BLaER1 (cell line): ENCODE measurements at regions not wholly inside any gene's neighbourhood (a gene's known extent, or its start where the extent isn't known, plus 50 kb on each side); places are given as distances from the start of the nearest gene placed in this dataset.

Source experiments
- H3K27ac ChIP-seq: shearing (Covaris generic); formaldehyde crosslinking; 2 replicates; pipeline ENCODE4 v1.8.1; 2022
- H3K27me3 ChIP-seq: shearing (Covaris generic); formaldehyde crosslinking; 2 replicates; pipeline ENCODE4 v1.8.1; 2022
- H3K36me3 ChIP-seq: shearing (Covaris generic); formaldehyde crosslinking; 2 replicates; pipeline ENCODE4 v1.8.1; 2022
- H3K4me1 ChIP-seq: shearing (Covaris generic); formaldehyde crosslinking; 2 replicates; pipeline ENCODE4 v1.8.1; 2022
- H3K4me2 ChIP-seq: shearing (Covaris generic); formaldehyde crosslinking; 2 replicates; pipeline ENCODE4 v1.8.1; 2022
- H3K4me3 ChIP-seq: shearing (Covaris generic); formaldehyde crosslinking; 2 replicates; pipeline ENCODE4 v1.8.1; 2022
- H3K9ac ChIP-seq: shearing (Covaris generic); formaldehyde crosslinking; 2 replicates; pipeline ENCODE4 v1.8.1; 2022
- H3K9me3 ChIP-seq: shearing (Covaris generic); formaldehyde crosslinking; 2 replicates; pipeline ENCODE4 v1.8.1; 2022
- H4K20me1 ChIP-seq: shearing (Covaris generic); formaldehyde crosslinking; 2 replicates; pipeline ENCODE4 v1.8.1; 2022
- Cebpa-rat ChIP-seq: shearing (Covaris generic); IDR thresholded peaks from 2 replicates; pipeline ENCODE4 v1.8.1; 2022

DNA sequence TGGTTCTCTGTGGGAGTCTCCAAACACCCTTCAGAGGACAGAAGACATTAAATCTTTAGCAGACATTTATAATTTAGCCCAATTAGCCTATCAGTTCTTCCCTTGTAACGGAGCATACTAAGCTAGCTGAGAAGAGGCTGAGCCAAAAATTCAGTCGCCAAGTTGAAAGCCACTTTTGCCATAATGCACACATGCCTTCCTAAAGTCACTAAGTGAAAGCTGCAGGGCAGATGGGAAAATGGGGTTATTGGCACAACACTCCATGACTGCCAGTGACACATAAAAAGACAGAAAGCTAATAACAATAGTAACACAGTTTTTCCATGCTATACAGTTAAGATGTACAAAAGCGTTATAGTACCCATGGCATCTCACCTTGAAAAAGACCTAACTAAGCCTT lies 176.2 kb downstream of the DIRAS2 start:
- no peak for TF ChIP-seq Cebpa-rat
- no peak overlapping the region for H3K4me2 ChIP-seq
- no peak overlapping the region for H3K27ac ChIP-seq
- no peaks in the 10 kb centered on the region for H3K27me3 ChIP-seq
- H3K4me1 ChIP-seq = 0 out of 2 replicates have a peak, but pooled peaks cover 4% of the 10 kb centered on the region
- no peaks in the 10 kb centered on the region for H3K36me3 ChIP-seq
- no peaks in the 10 kb centered on the region for H4K20me1 ChIP-seq
- H3K9me3 ChIP-seq = no peaks in the 10 kb centered on the region
- H3K9ac ChIP-seq = no peak overlapping the region
- H3K4me3 ChIP-seq = no peak overlapping the region

DNA sequence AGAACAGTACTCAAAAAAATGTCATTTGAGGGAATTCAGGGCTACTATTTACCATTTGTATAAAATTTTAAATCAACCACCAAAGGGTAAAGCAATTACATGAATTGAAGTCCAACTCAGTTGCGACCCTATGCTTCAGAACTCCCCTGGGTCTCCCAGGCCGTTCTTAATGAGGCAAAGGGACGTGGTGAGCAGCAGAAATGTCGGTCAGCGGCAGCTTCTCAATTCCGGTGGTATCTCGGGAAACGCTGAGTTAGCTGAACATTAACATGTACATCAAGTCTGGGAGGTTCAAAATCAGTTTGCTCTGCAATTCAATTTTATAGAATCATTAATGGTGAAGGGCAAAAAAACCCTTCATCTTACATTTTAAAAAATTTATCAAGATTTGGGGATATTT lies 173.2 kb downstream of the DIRAS2 start:
- no peak for TF ChIP-seq Cebpa-rat
- Histone ChIP-seq H3K9me3 (no peaks in the 10 kb centered on the region), H3K27ac (no peak overlapping the region), H3K4me3 (no peak overlapping the region), H3K36me3 (no peaks in the 10 kb centered on the region), H3K9ac (no peak overlapping the region), H3K27me3 (no peaks in the 10 kb centered on the region), H3K4me2 (no peak overlapping the region), H4K20me1 (no peaks in the 10 kb centered on the region), H3K4me1 (0 out of 2 replicates have a peak, but pooled peaks cover 4% of the 10 kb centered on the region)

DNA sequence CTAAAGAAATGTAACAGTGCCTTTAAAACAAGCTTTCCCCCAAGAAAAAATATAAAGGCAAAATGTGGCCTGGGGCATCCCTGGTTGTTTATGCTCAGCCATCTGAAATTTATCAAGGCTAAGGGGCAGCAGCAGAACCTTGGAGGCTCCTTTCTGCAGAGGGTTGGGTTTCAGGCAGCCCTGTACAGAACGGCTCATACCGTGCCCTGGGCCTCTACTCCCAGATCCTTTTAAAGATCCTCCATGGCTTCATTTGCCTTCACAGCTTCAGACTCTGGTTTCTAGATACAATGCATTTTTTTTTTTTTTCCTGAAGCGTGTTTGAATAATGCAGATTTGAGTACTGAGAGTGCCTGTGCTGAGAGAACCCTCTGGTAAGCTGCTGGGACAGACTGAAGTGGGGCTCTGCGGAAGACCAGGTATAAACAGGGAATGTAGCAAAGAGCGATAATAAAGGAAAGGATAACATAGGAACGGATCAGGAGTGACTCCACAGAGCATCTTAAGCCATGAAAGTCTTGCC lies 172.7 kb downstream of the DIRAS2 start:
- Histone ChIP-seq H3K27me3 (no peaks in the 10 kb centered on the region), H3K4me3 (no peak overlapping the region), H3K9me3 (no peaks in the 10 kb centered on the region), H4K20me1 (no peaks in the 10 kb centered on the region), H3K27ac (no peak overlapping the region), H3K4me2 (no peak overlapping the region), H3K4me1 (0 out of 2 replicates have a peak, but pooled peaks cover under 1% of the 10 kb centered on the region), H3K9ac (no peak overlapping the region), H3K36me3 (no peaks in the 10 kb centered on the region)
- no peak for TF ChIP-seq Cebpa-rat

DNA sequence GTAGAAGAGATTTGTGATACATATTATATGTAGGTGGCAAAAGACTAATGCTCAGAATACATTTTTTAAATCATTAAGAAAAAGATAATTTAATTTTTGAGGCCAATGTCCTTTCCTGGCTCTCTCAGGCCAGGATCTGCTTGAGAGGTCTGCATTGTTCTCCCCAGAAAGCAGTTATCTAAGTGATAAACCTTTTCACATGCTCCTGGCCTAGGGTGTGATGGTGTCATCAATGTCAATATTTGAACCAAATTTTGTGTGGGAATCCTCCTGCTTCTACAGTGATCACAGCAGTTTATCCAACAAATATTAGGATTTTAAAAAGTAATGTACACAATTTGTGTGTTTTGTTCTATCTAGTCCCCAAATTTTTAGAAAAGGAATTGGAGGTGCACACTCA lies 166.6 kb downstream of the DIRAS2 start:
- no peak overlapping the region for H3K27ac ChIP-seq
- H3K4me2 ChIP-seq = no peak overlapping the region
- no peak overlapping the region for H3K9ac ChIP-seq
- no peaks in the 10 kb centered on the region for H3K9me3 ChIP-seq
- no peaks in the 10 kb centered on the region for H3K27me3 ChIP-seq
- no peak overlapping the region for H3K4me3 ChIP-seq
- H3K4me1 ChIP-seq = no peaks in the 10 kb centered on the region
- TF ChIP-seq Cebpa-rat = no peak
- H3K36me3 ChIP-seq = no peaks in the 10 kb centered on the region
- no peaks in the 10 kb centered on the region for H4K20me1 ChIP-seq

DNA sequence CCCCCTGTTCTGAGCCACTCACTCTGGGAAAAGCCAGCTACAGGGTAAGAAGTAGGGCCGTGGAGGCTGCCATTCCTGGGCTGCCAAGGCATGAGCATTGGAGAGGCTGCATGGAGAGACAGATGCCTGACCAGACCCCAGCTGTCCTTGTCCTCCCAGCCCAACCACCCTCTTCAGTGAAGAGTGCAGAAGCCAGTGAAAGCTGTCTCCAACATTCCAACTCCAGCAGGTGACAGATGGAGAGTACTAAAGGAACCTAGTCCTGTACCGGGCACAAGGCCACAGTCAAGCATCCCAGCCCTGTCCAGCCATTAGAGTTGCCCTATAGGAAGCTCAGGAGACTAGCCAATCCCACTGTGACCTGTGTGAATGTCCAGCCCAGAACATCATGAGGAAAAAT lies 165.1 kb downstream of the DIRAS2 start:
- H3K36me3 ChIP-seq = no peaks in the 10 kb centered on the region

DNA sequence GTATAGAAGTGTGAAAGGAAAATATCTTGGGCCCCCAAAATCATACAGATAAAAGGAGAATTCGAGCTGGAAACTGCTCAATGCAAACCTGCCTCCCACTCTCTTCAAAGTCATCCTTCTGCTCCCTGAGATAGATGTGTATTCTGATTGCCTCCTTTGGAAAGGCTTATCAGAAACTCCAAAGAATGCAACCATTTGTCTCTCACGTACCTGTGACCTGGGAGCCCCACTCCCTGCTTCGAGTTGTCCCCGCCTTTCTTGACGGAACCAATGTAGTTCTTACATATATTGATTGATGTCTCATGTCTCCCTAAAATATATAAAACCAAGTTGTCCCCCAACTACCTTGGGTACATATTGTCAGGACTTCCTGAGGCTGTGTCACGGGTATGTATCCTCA lies 163.8 kb downstream of the DIRAS2 start:
- no peaks in the 10 kb centered on the region for H3K27me3 ChIP-seq

More for the DNA sequence above, 165.1 kb downstream of the DIRAS2 start:
- Histone ChIP-seq H3K4me3 (no peak overlapping the region), H3K4me1 (no peaks in the 10 kb centered on the region), H3K27me3 (no peaks in the 10 kb centered on the region), H3K27ac (no peak overlapping the region), H4K20me1 (no peaks in the 10 kb centered on the region), H3K9ac (no peak overlapping the region), H3K9me3 (no peaks in the 10 kb centered on the region), H3K4me2 (no peak overlapping the region)
- no peak for TF ChIP-seq Cebpa-rat

DNA sequence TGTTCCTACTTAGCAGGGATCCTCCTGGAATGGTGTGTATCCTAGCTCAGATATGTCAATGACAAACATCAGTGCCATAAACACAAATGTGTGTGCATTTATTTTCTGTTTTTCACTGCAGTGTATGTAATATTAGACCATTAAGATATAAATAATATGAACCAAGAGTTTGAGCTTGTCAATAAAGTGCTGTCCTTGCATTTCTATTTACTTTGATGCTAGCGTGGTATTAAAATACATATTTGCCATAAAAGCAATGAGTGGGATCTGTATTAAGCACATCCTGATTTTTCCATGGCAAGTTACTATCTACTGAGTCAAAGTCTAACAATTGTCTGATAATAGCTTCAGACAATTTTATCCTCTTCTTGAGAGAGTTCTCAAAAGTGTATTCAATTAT lies 157.6 kb downstream of the DIRAS2 start:
- H3K36me3 ChIP-seq = no peaks in the 10 kb centered on the region

More for the DNA sequence above, 163.8 kb downstream of the DIRAS2 start:
- H3K36me3 ChIP-seq = no peaks in the 10 kb centered on the region
- H3K4me3 ChIP-seq = no peak overlapping the region
- H3K4me2 ChIP-seq = no peak overlapping the region
- no peak overlapping the region for H3K9ac ChIP-seq
- no peak for TF ChIP-seq Cebpa-rat
- no peaks in the 10 kb centered on the region for H3K9me3 ChIP-seq
- H3K27ac ChIP-seq = no peak overlapping the region
- no peaks in the 10 kb centered on the region for H3K4me1 ChIP-seq
- no peaks in the 10 kb centered on the region for H4K20me1 ChIP-seq

DNA sequence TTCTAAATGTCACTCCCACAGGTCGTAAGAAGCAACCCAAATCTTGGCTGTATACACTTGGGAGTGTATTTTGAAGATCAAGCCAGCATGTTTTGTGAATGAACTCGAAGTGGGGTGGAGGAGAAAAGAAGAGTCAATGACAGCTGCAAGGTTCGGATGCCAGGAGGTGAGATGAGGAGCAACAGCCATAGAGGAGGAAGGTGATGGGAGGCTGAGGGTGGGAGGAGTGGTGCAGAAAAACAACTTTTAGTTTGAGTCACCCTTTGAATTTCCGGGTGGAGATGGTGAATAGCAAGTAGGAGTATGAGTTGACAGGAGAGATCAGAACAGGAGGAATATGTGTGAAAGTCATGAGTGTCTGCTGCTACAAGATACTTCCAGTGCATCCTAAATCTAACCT lies 153.6 kb downstream of the DIRAS2 start:
- H3K27me3 ChIP-seq = no peaks in the 10 kb centered on the region
- no peak overlapping the region for H3K4me3 ChIP-seq
- H3K27ac ChIP-seq = no peak overlapping the region
- no peaks in the 10 kb centered on the region for H4K20me1 ChIP-seq
- no peak overlapping the region for H3K9ac ChIP-seq
- H3K4me1 ChIP-seq = no peaks in the 10 kb centered on the region
- H3K36me3 ChIP-seq = no peaks in the 10 kb centered on the region
- no peak for TF ChIP-seq Cebpa-rat
- H3K9me3 ChIP-seq = peaks cover 7% of the 10 kb centered on the region; the same call in 1 of the 2 replicates
- no peak overlapping the region for H3K4me2 ChIP-seq

More for the DNA sequence above, 157.6 kb downstream of the DIRAS2 start:
- no peak overlapping the region for H3K27ac ChIP-seq
- no peak overlapping the region for H3K4me2 ChIP-seq
- no peaks in the 10 kb centered on the region for H3K4me1 ChIP-seq
- no peak overlapping the region for H3K9ac ChIP-seq
- H3K27me3 ChIP-seq = no peaks in the 10 kb centered on the region
- H4K20me1 ChIP-seq = no peaks in the 10 kb centered on the region
- TF ChIP-seq Cebpa-rat = no peak
- peaks cover 7% of the 10 kb centered on the region; the same call in 1 of the 2 replicates for H3K9me3 ChIP-seq
- no peak overlapping the region for H3K4me3 ChIP-seq

DNA sequence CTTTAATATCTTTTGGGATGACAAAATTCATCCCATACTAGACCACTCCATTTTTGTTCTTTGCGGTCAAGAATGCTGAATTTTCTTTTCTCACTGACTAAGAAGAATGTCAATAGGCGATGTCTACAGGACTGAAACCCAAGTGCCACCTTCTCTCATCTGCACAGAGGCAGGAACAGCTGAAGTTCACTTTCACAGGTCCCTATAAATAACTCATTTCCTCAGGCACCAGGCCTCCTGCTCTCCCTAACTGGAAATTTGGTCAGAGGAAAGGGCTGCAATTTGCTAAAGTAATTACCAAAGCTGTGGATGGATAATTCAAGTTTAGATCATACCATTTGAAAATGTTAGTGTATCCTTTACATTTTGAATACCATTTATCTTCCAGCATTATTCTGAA lies 142.9 kb downstream of the DIRAS2 start:
- TF ChIP-seq Cebpa-rat = no peak
- no peaks in the 10 kb centered on the region for H4K20me1 ChIP-seq
- H3K4me2 ChIP-seq = no peak overlapping the region
- no peaks in the 10 kb centered on the region for H3K27me3 ChIP-seq
- H3K9me3 ChIP-seq = 0 out of 2 replicates have a peak, but pooled peaks cover 3% of the 10 kb centered on the region
- H3K9ac ChIP-seq = no peak overlapping the region
- no peaks in the 10 kb centered on the region for H3K4me1 ChIP-seq
- H3K4me3 ChIP-seq = no peak overlapping the region
- H3K36me3 ChIP-seq = no peaks in the 10 kb centered on the region
- no peak overlapping the region for H3K27ac ChIP-seq

DNA sequence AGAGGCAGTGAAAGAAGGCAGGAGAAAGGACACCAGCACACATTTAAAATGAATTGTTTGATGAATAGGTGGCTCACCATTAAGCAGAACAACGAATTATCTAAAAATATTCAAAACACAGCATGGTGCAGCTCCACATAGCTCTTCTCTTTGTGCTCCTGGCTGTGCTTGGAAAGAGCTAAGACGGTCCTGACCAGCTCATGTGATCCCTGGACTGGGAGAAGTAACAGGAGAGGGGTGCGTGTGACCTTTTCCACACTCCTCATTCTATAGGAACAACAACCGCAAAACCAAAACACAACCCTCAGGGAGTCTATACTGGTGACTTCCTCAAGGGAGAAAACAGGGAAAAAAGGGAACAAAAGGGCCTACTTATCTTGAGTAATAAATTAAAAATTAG lies 140.5 kb downstream of the DIRAS2 start:
- H3K9me3 ChIP-seq = 0 out of 2 replicates have a peak, but pooled peaks cover 3% of the 10 kb centered on the region
- no peaks in the 10 kb centered on the region for H4K20me1 ChIP-seq
- H3K36me3 ChIP-seq = no peaks in the 10 kb centered on the region
- TF ChIP-seq Cebpa-rat = no peak
- H3K4me2 ChIP-seq = no peak overlapping the region
- H3K4me3 ChIP-seq = no peak overlapping the region
- no peaks in the 10 kb centered on the region for H3K4me1 ChIP-seq
- no peak overlapping the region for H3K27ac ChIP-seq
- H3K27me3 ChIP-seq = no peaks in the 10 kb centered on the region
- no peak overlapping the region for H3K9ac ChIP-seq

DNA sequence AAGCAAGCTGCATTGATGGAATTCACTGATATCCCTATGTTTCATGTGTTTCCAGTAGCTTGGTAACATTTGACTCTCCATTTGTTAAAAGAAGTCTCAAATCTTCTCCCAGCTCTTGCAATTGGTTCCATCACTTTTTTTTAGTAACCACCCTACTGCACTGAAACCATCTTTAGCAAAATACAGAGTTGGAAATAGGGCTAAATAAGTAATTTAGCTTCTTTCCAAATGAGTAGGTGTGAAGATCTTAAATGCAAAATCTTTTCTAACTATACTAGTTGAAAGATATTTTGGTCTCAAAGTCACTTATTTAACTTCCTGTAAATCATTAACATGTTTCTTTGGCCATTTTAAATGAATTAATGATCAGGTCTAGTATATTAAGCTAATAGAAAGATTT lies 138.1 kb downstream of the DIRAS2 start:
- TF ChIP-seq Cebpa-rat = no peak
- Histone ChIP-seq H4K20me1 (no peaks in the 10 kb centered on the region), H3K9ac (no peak overlapping the region), H3K27ac (no peak overlapping the region), H3K36me3 (no peaks in the 10 kb centered on the region), H3K4me1 (no peaks in the 10 kb centered on the region), H3K27me3 (no peaks in the 10 kb centered on the region), H3K4me3 (no peak overlapping the region), H3K9me3 (0 out of 2 replicates have a peak, but pooled peaks cover 3% of the 10 kb centered on the region), H3K4me2 (no peak overlapping the region)
